MM.1S (cell line): ENCODE measurements at regions not wholly inside any gene's neighbourhood (a gene's known extent, or its start where the extent isn't known, plus 50 kb on each side); places are given as distances from the start of the nearest gene placed in this dataset.
A peak's percentile ranks its signal among the peaks of the same experiment; 100 is the strongest.

ENCODE experiments used
- DNase-seq: peaks from one replicate; pipeline ENCODE4 v3.0.0-alpha.2; 2015
- H2AFZ ChIP-seq: fragments of 300-600 bp; sonication (generic); 2 replicates; pipeline ENCODE4 v1.6.0; 2016; ENCODE audit warnings: antibody characterized with exemption, low read length
- H3F3A ChIP-seq: fragments of 300-600 bp; sonication (generic); 2 replicates; pipeline ENCODE4 v1.6.1; 2016; ENCODE audit warnings: mild to moderate bottlenecking, antibody characterized with exemption, low read length, moderate library complexity, mixed read lengths; ENCODE audit not compliant: insufficient read depth
- H3K27ac ChIP-seq: fragments of 300-600 bp; sonication (generic); 2 replicates; pipeline ENCODE4 v1.5.1; 2016; ENCODE audit warnings: mild to moderate bottlenecking, low read length
- H3K27me3 ChIP-seq: fragments of 300-600 bp; sonication (generic); replicated peaks from 2 replicates; pipeline ENCODE4 v1.6.0; 2016; ENCODE audit warnings: low read length; ENCODE audit not compliant: insufficient read depth
- H3K36me3 ChIP-seq: fragments of 300-600 bp; sonication (generic); replicated peaks from 2 replicates; pipeline ENCODE4 v1.6.1; 2016; ENCODE audit warnings: mild to moderate bottlenecking, low read length, mixed read lengths; ENCODE audit not compliant: insufficient read depth
- H3K4me1 ChIP-seq: fragments of 300-600 bp; sonication (generic); 2 replicates; pipeline ENCODE4 v1.6.1; 2016; ENCODE audit warnings: low read length, mixed read lengths
- H3K4me2 ChIP-seq: fragments of 300-600 bp; sonication (generic); 2 replicates; pipeline ENCODE4 v1.6.0; 2016; ENCODE audit warnings: low read depth, low read length
- H3K4me3 ChIP-seq: fragments of 300-600 bp; sonication (generic); 2 replicates; pipeline ENCODE4 v1.5.1; 2016; ENCODE audit warnings: low read length, mixed read lengths
- H3K79me2 ChIP-seq: fragments of 300-600 bp; sonication (generic); 2 replicates; pipeline ENCODE4 v1.6.1; 2016; ENCODE audit warnings: mixed run types, low read length, mixed read lengths
- H3K9ac ChIP-seq: fragments of 300-600 bp; sonication (generic); 2 replicates; pipeline ENCODE4 v1.6.1; 2016; ENCODE audit warnings: low read length, mixed read lengths
- H3K9me2 ChIP-seq: fragments of 300-600 bp; sonication (generic); replicated peaks from 2 replicates; pipeline ENCODE4 v1.6.1; 2016; ENCODE audit warnings: mild to moderate bottlenecking, low read length, mixed read lengths; ENCODE audit not compliant: insufficient read depth
- H3K9me3 ChIP-seq: fragments of 300-600 bp; sonication (generic); replicated peaks from 2 replicates; pipeline ENCODE4 v1.6.1; 2016; ENCODE audit warnings: mild to moderate bottlenecking, low read length, mixed read lengths; ENCODE audit not compliant: insufficient read depth
- H4K20me1 ChIP-seq: fragments of 300-600 bp; sonication (generic); 2 replicates; pipeline ENCODE4 v1.6.1; 2016; ENCODE audit warnings: mild to moderate bottlenecking, low read length, moderate library complexity, mixed read lengths; ENCODE audit not compliant: insufficient read depth
- CTCF ChIP-seq: fragments of 300-600 bp; sonication (generic); IDR thresholded peaks from 2 replicates; pipeline ENCODE4 v1.5.1; 2016; ENCODE audit warnings: antibody characterized with exemption, low read length, mixed read lengths
- EZH2 ChIP-seq: fragments of 300-600 bp; sonication (generic); optimal IDR thresholded peaks from 2 replicates; pipeline ENCODE3; 2017; ENCODE audit warnings: low read depth, mild to moderate bottlenecking, antibody characterized with exemption, low read length, mixed read lengths
- EZH2phosphoT487 ChIP-seq: fragments of 300-600 bp; sonication (generic); IDR thresholded peaks from 2 replicates; pipeline ENCODE4 v1.6.1; 2018; ENCODE audit warnings: antibody characterized with exemption, low read length

DNA sequence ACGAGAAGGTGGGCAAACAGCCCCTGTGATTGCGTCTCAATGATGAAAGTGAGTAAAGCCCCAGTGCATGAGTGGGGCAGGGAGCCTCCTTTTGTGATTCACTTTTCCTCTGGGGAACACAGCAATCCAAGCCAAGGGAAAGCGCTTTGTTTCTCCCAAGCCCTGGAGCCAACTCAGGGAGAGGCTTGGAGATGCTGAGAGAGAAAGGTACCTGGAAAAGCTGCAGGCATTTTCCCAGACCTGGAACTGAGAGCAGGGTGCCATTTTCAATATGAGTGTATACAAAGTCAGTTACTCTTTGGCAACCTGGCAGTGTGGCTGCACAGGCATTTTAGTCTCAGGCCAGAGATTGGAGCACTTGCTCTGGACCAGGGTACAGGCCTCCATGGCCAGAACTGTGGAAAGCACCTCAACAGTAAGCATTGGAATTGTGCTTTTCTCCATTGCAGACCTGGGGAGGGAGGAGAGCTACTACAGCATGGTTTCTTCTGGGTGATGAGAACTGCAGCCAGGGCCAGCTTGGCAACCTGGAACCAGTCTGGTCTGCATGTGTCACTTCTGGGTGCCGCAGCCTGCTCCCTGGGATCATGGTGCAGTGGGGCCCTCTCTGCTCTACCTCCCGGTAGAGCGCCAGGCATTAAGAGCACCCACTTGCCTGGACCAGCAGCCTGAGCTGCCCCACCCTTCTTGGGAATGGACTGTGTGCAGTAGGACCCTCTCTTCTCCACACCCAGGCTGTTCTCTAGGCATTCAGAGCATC is 89.0 kb upstream of the CDH5 start:
- Histone ChIP-seq H3K27ac (no peak overlapping the region), H2AFZ (no peak overlapping the region), H3K9ac (no peak overlapping the region), H3K36me3 (no peaks in the 10 kb centered on the region), H3K9me2 (no peaks in the 10 kb centered on the region), H3K4me1 (no peaks in the 10 kb centered on the region), H3K4me2 (no peak overlapping the region), H3K4me3 (no peak overlapping the region), H4K20me1 (no peaks in the 10 kb centered on the region), H3K27me3 (no peaks in the 10 kb centered on the region), H3F3A (no peaks in the 10 kb centered on the region), H3K79me2 (no peaks in the 10 kb centered on the region), H3K9me3 (no peaks in the 10 kb centered on the region)
- TF ChIP-seq EZH2phosphoT487 (no peak), CTCF (no peak), EZH2 (no peak)
- no peak for DNase-seq

- Histone ChIP-seq H4K20me1 (no peaks in the 10 kb centered on the region), H3K36me3 (no peaks in the 10 kb centered on the region), H3K27ac (no peak overlapping the region), H3K9me2 (no peaks in the 10 kb centered on the region), H3F3A (no peaks in the 10 kb centered on the region), H3K9me3 (no peaks in the 10 kb centered on the region), H3K9ac (no peak overlapping the region), H3K4me1 (no peaks in the 10 kb centered on the region), H2AFZ (no peak overlapping the region), H3K79me2 (no peaks in the 10 kb centered on the region), H3K27me3 (no peaks in the 10 kb centered on the region), H3K4me3 (no peak overlapping the region), H3K4me2 (no peak overlapping the region)
- DNase-seq: peak; percentile 48
- no peak for TF ChIP-seq EZH2phosphoT487
- TF ChIP-seq CTCF: peak; percentile 80
Observed at GRCh38 chr16:66275775-66276428, 90.6 kb upstream of the CDH5 start.

DNA sequence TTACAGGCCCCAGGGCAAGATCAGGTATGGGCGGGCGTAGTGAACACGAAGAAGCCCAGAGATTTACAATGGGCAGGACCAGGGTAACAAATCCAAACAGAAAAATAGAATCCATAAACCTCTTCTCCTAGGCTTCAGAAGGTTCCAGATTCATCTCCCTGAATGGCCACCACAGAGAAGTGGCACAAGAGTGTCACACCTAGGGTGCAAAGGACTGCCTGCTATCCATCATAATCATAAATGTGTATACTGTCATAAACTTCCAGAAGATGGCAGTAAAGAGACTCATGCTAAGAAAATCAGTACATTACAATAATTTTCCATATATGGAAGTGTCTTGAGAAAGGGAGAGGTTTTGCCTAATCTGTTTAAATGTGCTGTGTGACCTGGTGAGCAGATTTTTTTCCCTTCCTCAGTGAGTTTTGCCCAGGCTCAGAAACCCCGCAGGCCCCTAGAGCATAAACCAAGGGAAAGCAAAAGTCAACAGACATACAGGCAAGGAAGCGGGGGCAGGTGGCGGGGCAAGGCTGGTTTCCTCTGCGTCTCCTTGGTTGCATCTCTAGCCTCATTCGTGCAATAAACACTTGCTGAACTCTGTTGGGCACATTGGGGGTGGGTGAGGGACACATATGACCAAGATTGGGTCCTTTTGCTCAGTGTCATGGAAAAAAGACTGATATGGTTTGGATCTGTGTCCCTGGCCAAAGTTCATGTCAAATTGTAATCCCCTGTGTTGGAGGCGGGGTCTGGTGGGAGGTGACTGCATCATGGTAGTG is 92.0 kb upstream of the CDH5 start:
- peak; percentile 50 for DNase-seq
- no peak overlapping the region for H3K27ac ChIP-seq
- H3K9ac ChIP-seq: no peak overlapping the region
- H3K9me3 ChIP-seq: no peaks in the 10 kb centered on the region
- no peaks in the 10 kb centered on the region for H3K4me1 ChIP-seq
- H3K27me3 ChIP-seq: no peaks in the 10 kb centered on the region
- H3F3A ChIP-seq: no peaks in the 10 kb centered on the region
- TF ChIP-seq EZH2 (no peak), CTCF (peak; percentile 50)
- no peak overlapping the region for H2AFZ ChIP-seq
- H3K79me2 ChIP-seq: no peaks in the 10 kb centered on the region
- H4K20me1 ChIP-seq: no peaks in the 10 kb centered on the region
- H3K4me2 ChIP-seq: no peak overlapping the region
- no peaks in the 10 kb centered on the region for H3K36me3 ChIP-seq
- no peaks in the 10 kb centered on the region for H3K9me2 ChIP-seq
- no peak overlapping the region for H3K4me3 ChIP-seq
